ENCODE measurements at regions not wholly inside any gene's neighbourhood (a gene's known extent, or its start where the extent isn't known, plus 50 kb on each side); places are given as distances from the start of the nearest gene placed in this dataset.

DNA sequence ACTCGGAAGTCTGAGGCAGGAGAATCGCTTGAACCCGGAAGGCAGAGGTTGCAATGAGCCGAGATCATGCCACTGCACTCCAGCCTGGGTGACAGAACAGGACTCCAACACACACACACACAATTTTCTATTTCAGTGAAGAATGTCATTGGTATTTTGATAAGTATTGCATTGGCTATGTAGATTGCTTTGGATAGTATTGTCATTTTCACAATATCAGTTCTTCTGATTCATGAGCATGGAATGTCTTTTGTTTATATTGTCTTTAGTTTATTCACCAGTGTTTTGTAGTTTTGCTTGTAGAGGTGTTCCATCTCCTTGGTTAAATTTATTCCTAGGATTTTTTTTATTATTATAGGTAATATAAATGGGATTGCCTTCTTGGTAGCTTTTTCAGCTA lies 693.4 kb upstream of the SYT4 start:
- no peak for TF ChIP-seq POLR2AphosphoS5 (IDR thresholded peaks at IDR 0.05; ENCODE audit: low read depth, low read length)
- no peak for TF ChIP-seq FOXP2 (optimal IDR thresholded peaks at IDR 0.05; ENCODE audit: borderline replicate concordance, extremely low read depth, extremely low read length, insufficient read depth)
- no peak for TF ChIP-seq SIN3A (IDR thresholded peaks at IDR 0.05; ENCODE audit: borderline replicate concordance, insufficient read depth, low read length)

Data from PFSK-1 (cell line).